Colonic mucosa (tissue), 4 donors: ENCODE measurements at regions not wholly inside any gene's neighbourhood (a gene's known extent, or its start where the extent isn't known, plus 50 kb on each side); places are given as distances from the start of the nearest gene placed in this dataset.

ENCODE experiments used
- DNase-seq: peaks from one replicate; pipeline ENCODE4 v3.0.0-alpha.2; 2020
- H3K27ac ChIP-seq: fragments of 200-600 bp; one replicate; pipeline ENCODE4 v1.8.0; 2021
- H3K27me3 ChIP-seq: fragments of 200-600 bp; one replicate; pipeline ENCODE4 v1.8.0; 2021
- H3K36me3 ChIP-seq: fragments of 200-600 bp; one replicate; pipeline ENCODE4 v1.8.0; 2021
- H3K4me1 ChIP-seq: fragments of 200-600 bp; one replicate; pipeline ENCODE4 v1.8.0; 2021; ENCODE audit warnings: mild to moderate bottlenecking
- H3K4me3 ChIP-seq: fragments of 200-600 bp; one replicate; pipeline ENCODE4 v1.8.0; 2021
- H3K9ac ChIP-seq, 2 donors: one replicate each; pipeline ENCODE4 v1.7.0; 2013; ENCODE audit warnings: control low read depth in 2 of 2, low read depth in 2 of 2, low read length in 2 of 2
- H3K9me3 ChIP-seq: fragments of 200-600 bp; one replicate; pipeline ENCODE4 v1.8.0; 2021
- intact Hi-C: fragments of 100-400 bp; cut with DNase I; formaldehyde crosslinking; loops from one replicate; pipeline ENCODE4 v1.14.1; 2022
- TF ChIP-seq, protein P1 (sequence below): fragments of 200-600 bp; IDR thresholded peaks from one replicate; pipeline ENCODE4 v1.8.0; 2022; ENCODE audit warnings: antibody characterized with exemption, mild to moderate bottlenecking
- donor health status: healthy.
- donor health status: DM: no; HTN: no; CAD: no.
- donor health status: DM: no; HTN: no; CAD: no.

DNA sequence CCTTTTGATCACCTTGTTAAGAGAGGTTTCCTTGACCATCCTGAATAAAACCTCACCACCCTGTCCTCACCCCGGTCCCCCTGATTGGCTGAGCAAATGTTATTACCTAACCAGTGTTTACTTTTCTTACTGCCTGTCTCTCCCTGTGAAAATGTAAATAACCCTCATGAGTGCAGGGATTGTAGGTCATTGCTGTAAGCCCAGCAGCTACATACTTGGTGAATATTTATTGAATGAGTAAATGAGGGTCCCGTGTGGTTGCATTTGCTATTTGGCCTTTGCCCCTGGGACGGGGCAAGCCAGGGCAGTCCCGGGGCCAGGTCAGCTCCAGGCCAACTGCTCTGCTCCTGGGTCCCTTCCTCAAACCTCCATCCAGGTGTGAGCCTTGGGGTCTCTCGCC, 55.5 kb upstream of the CLCN4 start:
- Histone ChIP-seq H3K27me3 (no peaks in the 10 kb centered on the region), H3K9me3 (no peaks in the 10 kb centered on the region), H3K4me1 (no peaks in the 10 kb centered on the region), H3K4me3 (no peak overlapping the region), H3K27ac (no peak overlapping the region), H3K36me3 (no peaks in the 10 kb centered on the region), H3K9ac (no peak overlapping the region)
- TF ChIP-seq, protein P1, sequence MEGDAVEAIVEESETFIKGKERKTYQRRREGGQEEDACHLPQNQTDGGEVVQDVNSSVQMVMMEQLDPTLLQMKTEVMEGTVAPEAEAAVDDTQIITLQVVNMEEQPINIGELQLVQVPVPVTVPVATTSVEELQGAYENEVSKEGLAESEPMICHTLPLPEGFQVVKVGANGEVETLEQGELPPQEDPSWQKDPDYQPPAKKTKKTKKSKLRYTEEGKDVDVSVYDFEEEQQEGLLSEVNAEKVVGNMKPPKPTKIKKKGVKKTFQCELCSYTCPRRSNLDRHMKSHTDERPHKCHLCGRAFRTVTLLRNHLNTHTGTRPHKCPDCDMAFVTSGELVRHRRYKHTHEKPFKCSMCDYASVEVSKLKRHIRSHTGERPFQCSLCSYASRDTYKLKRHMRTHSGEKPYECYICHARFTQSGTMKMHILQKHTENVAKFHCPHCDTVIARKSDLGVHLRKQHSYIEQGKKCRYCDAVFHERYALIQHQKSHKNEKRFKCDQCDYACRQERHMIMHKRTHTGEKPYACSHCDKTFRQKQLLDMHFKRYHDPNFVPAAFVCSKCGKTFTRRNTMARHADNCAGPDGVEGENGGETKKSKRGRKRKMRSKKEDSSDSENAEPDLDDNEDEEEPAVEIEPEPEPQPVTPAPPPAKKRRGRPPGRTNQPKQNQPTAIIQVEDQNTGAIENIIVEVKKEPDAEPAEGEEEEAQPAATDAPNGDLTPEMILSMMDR = no peak
- peak; percentile 58 for DNase-seq
- intact Hi-C loops = no loop called here

DNA sequence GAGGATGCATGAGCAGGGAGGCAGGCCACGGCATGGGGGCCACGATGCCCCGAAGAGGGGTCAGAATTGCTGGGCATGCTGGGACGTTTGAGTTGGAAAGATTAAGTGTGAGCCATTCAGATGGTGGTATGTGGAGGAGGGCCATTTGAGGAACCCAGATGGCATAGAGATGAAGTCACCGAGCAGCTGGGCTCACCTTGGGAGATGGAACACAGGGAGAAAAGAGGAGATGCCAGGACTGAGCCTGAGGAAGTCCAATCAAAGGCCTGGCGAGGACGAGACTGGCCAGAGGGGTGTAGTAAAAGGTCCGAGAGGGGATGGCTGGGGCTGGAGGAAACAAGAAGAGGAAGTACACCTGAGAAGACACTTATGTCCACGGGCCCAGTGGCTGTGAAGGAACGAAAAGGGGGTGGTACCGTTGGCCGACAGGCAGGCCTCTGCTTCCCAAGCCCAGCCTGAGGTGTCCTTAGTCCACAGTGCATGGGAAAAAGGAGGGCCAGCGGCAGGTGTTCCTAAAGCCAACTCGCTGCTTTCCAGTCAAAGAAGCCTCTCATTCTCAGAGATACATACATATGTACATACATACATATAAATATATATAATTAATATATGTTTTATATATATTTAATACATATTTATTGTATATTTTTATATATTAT, 54.6 kb upstream of the CLCN4 start:
- Histone ChIP-seq H3K27ac (no peak overlapping the region), H3K4me3 (no peak overlapping the region), H3K36me3 (no peaks in the 10 kb centered on the region), H3K9ac (no peak overlapping the region), H3K4me1 (no peaks in the 10 kb centered on the region), H3K27me3 (no peaks in the 10 kb centered on the region), H3K9me3 (no peaks in the 10 kb centered on the region)
- intact Hi-C loops = no loop called here
- no peak for DNase-seq
- TF ChIP-seq, protein P1 = no peak

DNA sequence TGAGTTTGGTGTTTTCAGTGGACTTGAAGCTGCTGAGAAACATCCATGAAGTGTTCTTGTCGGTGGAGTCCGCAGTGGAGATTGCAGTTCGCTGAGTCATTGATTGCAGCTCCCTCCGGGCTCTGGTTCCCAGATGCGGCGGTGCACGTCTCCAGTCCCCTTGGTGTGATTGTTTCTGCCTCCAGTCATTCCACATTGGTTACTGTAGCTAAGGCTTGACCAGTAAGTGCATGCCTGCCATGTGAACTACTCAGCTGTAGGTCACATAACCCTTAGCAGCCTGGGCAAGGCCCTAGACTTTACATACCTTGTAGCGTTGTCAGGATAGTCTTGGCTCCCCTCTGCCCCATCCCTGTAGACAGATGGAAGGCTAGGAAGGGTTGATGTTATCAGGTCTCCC, 53.8 kb upstream of the CLCN4 start:
- Histone ChIP-seq H3K4me1 (no peaks in the 10 kb centered on the region), H3K27ac (no peak overlapping the region), H3K9me3 (no peaks in the 10 kb centered on the region)

DNA sequence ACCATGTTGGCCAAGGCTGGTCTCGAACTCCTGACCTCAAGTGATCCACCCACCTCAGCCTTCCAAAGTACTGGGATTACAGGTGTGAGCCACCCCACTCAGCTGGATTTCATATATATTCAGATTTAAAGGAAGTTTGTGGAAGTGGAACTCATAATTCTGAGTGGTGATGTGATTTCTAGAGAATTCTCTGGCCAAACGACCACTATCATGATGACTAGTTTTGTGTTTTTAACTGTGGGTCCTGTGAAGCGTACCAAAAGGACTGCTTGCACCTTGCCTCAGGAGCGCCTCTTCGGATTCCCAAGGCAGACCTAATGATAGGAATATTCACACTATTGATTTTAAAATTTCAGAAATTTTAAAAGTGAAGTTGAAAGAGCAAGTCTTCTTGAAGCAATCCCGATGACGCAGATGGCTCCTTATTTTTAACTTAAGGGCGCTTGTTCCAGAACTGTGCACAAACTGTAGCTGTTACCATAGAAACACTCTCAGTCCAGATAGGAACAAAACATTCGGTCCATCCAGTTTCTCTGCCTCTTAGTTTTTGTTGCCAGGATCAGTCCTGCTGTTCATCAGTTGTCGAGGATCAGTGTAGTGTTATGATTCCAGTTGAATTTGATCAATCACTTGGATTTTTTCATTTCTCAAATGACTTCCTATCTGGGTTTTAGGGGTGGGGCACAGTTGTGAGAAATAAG, 51.7 kb upstream of the CLCN4 start:
- DNase-seq = no peak
- no peaks in the 10 kb centered on the region for H3K36me3 ChIP-seq
- no peak overlapping the region for H3K4me3 ChIP-seq
- no peak overlapping the region for H3K27ac ChIP-seq
- H3K9ac ChIP-seq = no peak overlapping the region
- intact Hi-C loops = no loop called here
- TF ChIP-seq, protein P1 = no peak
- H3K9me3 ChIP-seq = no peaks in the 10 kb centered on the region
- H3K27me3 ChIP-seq = no peaks in the 10 kb centered on the region
- no peaks in the 10 kb centered on the region for H3K4me1 ChIP-seq

More for the DNA sequence above, 53.8 kb upstream of the CLCN4 start:
- no peak overlapping the region for H3K4me3 ChIP-seq
- H3K36me3 ChIP-seq = no peaks in the 10 kb centered on the region
- no peak for DNase-seq
- TF ChIP-seq, protein P1 = no peak
- intact Hi-C loops = no loop called here
- H3K27me3 ChIP-seq = no peaks in the 10 kb centered on the region
- H3K9ac ChIP-seq = no peak overlapping the region

DNA sequence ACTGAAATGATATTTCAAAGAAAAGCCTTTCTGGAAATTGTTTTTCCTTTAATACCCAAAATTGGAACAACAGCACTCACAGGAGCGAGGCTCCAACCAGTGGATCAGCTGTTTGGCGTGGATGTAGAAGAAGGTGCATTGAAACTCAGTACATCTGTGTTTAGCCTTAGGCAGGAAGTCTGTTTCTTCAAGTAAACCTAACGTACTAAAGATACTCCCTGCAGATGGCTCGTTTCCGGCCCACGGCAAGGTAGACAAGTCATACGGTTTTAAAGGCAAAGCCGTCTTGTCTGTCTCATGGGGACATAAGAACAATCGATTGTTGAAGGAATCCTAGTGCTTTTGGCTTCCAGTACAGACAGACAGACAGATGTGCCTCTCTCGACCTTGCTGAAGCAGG, 50.0 kb upstream of the CLCN4 start:
- Histone ChIP-seq H3K36me3 (no peaks in the 10 kb centered on the region), H3K9ac (no peak overlapping the region), H3K4me1 (no peaks in the 10 kb centered on the region), H3K9me3 (no peaks in the 10 kb centered on the region), H3K27me3 (no peaks in the 10 kb centered on the region), H3K27ac (no peak overlapping the region), H3K4me3 (no peak overlapping the region)
- TF ChIP-seq, protein P1 = no peak
- intact Hi-C loops = no loop called here
- no peak for DNase-seq
